Right lobe of liver (tissue), 4 donors: ENCODE measurements at regions not wholly inside any gene's neighbourhood (a gene's known extent, or its start where the extent isn't known, plus 50 kb on each side); places are given as distances from the start of the nearest gene placed in this dataset.

Experiments
- POLR2A ChIP-seq: fragments of 450-650 bp; IDR thresholded peaks from one replicate; pipeline ENCODE4 v1.6.1; 2017; ENCODE audit warnings: antibody characterized with exemption, mild to moderate bottlenecking
- TF ChIP-seq, protein P1 (sequence below), 4 donors: fragments of 200-600 bp in 3 of 4; fragments of 450-650 bp in 1 of 4; IDR thresholded peaks; one replicate each; pipeline versions ENCODE4 v1.5.1 to v1.8.0; 2016 to 2022; ENCODE audit warnings: antibody characterized with exemption in 4 of 4, mild to moderate bottlenecking in 2 of 4
- donor health status: DM: no; HTN: no; CAD: no.
- donor health status: DM: no; HTN: no; CAD: no.
- donor health status: DM: no; HTN: yes; CAD: no.

DNA sequence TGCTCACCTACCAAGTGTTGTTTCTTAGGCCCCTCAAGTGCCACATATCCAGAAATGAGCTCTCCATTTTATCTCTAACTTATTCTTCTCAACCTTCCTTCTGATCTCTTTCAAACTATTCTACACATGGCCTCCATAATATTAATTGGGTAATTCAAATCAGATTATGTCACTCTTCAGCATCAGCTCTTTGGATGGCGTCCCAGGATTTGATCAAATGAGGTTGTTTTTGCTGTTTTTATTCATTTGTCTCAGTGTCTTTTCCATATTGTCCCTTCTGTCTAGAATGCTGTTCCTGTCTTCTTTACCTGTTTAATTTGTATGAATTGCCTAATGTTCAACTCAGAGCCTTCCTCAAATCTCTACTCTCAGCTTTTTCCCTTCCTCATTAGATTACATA lies 234.6 kb upstream of the CXCL12 start:
- TF ChIP-seq, protein P1, sequence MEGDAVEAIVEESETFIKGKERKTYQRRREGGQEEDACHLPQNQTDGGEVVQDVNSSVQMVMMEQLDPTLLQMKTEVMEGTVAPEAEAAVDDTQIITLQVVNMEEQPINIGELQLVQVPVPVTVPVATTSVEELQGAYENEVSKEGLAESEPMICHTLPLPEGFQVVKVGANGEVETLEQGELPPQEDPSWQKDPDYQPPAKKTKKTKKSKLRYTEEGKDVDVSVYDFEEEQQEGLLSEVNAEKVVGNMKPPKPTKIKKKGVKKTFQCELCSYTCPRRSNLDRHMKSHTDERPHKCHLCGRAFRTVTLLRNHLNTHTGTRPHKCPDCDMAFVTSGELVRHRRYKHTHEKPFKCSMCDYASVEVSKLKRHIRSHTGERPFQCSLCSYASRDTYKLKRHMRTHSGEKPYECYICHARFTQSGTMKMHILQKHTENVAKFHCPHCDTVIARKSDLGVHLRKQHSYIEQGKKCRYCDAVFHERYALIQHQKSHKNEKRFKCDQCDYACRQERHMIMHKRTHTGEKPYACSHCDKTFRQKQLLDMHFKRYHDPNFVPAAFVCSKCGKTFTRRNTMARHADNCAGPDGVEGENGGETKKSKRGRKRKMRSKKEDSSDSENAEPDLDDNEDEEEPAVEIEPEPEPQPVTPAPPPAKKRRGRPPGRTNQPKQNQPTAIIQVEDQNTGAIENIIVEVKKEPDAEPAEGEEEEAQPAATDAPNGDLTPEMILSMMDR (IDR thresholded peaks at IDR 0.05), result no peak
- TF ChIP-seq POLR2A, result no peak
